ENCODE measurements at regions not wholly inside any gene's neighbourhood (a gene's known extent, or its start where the extent isn't known, plus 50 kb on each side); places are given as distances from the start of the nearest gene placed in this dataset.

GRCh38 chr17:54157542-54157941 lies 334.8 kb downstream of the KIF2B start:
- DNase-seq, result no peak
- Histone ChIP-seq H3K9me3 (peaks cover 0 to 5% (median 0%) of the 10 kb centered on the region in 12 donors), H3K36me3 (no peaks in the 10 kb centered on the region), H3K27ac (no peak overlapping the region), H3K4me1 (no peaks in the 10 kb centered on the region), H3K4me3 (no peak overlapping the region), H3K27me3 (no peaks in the 10 kb centered on the region)
- ATAC-seq, result no peak
- 47 to 58% (median 54%) methylated on average over 2 of the region's 2 CpGs for WGBS, 4 donors
- intact Hi-C loops (cut with DNase I), result no loop called here
- TF ChIP-seq POLR2A (IDR thresholded peaks at IDR 0.05), result no peak
- TF ChIP-seq, protein P1, sequence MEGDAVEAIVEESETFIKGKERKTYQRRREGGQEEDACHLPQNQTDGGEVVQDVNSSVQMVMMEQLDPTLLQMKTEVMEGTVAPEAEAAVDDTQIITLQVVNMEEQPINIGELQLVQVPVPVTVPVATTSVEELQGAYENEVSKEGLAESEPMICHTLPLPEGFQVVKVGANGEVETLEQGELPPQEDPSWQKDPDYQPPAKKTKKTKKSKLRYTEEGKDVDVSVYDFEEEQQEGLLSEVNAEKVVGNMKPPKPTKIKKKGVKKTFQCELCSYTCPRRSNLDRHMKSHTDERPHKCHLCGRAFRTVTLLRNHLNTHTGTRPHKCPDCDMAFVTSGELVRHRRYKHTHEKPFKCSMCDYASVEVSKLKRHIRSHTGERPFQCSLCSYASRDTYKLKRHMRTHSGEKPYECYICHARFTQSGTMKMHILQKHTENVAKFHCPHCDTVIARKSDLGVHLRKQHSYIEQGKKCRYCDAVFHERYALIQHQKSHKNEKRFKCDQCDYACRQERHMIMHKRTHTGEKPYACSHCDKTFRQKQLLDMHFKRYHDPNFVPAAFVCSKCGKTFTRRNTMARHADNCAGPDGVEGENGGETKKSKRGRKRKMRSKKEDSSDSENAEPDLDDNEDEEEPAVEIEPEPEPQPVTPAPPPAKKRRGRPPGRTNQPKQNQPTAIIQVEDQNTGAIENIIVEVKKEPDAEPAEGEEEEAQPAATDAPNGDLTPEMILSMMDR (IDR thresholded peaks at IDR 0.05), result no peak

DNA sequence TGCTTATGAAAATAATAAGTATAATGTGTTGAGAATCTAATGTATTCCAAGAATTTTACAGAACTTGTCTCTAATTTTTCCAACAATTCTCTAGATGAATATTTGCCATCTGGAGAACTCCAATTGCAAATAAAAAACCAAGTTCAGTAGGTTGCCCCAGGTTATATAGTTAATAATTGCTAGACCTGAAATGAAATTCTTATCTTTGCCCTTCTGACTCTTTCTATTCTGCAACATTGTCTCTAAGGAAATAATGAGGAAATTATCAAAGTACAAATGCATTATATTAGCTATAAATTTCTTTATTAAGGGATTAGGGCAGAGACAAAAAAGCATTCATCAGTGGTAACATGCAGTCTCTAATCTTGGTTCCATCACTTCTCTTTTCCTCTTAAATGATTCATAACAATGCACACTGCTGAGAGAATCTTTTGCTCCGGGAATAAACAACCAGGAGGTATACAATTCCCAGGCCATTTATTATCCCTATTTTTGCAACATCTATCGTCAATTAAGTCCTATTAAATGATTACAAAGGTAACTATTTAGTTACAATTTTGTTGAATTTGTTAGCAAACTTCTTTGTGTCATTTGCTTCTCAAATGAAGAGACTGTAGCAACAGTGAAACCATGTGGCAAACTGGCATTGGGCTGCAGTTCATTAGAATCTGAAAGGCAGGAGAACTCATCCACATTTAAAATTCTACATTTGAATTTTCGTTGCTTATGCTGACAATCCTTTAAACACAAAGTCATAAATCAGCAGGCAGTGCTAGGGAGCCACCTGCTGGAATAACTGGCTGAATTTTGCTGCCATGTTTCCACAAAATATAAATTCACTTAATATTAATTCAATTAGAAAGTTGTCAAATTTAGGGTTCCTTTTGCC lies 349.6 kb downstream of the KIF2B start:
- ATAC-seq (no peak), DNase-seq (no peak)
- no peak overlapping the region for H3K4me3 ChIP-seq
- intact Hi-C loops (cut with DNase I), result no loop called here
- H3K27me3 ChIP-seq, result no peaks in the 10 kb centered on the region
- no peaks in the 10 kb centered on the region for H3K4me1 ChIP-seq
- no peak overlapping the region for H3K27ac ChIP-seq
- no peaks in the 10 kb centered on the region for H3K36me3 ChIP-seq
- no peak for TF ChIP-seq POLR2A (IDR thresholded peaks at IDR 0.05)
- TF ChIP-seq, protein P1 (IDR thresholded peaks at IDR 0.05), result peak in 8 of 12 donors; percentile 19 to 47 (median 30)
- no peaks in the 10 kb centered on the region for H3K9me3 ChIP-seq
- WGBS, 4 donors, result 23 to 35% (median 25%) methylated on average over 3 of the region's 3 CpGs

GRCh38 chr17:54172985-54173316 lies 350.2 kb downstream of the KIF2B start:
- ATAC-seq, result no peak
- intact Hi-C loops (cut with DNase I), result no loop called here

DNA sequence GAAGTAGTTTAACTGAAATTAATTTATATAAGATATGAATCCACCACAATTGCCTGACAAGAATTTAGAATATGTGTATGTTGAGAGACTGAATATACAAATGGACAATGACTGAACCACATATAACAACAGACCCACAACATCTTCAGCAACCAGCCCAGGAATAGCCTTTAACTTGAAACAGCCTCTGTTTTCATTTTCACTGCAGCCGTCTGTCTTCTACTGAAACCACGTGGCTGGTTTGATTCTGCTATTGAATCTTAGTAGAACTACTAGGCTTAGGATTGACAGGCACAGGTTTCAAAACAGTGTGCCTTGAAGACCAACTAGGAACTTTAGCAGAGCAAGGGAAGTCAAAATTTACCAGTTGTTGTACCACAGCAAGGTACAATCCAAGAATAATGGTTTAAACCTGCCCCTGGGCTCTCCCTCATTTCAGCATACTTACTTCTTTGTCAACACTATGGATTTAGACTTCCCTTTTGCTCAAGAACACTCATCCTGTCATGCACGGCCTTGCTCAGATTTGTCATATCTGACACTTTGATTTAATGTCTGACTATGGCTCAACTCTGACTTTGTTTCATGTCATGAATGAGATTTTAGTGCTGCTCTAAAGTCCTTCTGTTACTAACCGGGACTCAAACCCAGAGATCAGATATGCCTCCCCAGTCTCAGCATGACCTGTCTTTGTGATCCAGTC lies 355.0 kb downstream of the KIF2B start:
- H3K36me3 ChIP-seq, result no peaks in the 10 kb centered on the region
- 76 to 83% (median 78%) methylated on average over 4 of the region's 4 CpGs for WGBS, 4 donors
- TF ChIP-seq, protein P1 (IDR thresholded peaks at IDR 0.05), result no peak
- TF ChIP-seq POLR2A (IDR thresholded peaks at IDR 0.05), result no peak
- H3K4me1 ChIP-seq, result no peaks in the 10 kb centered on the region
- H3K27ac ChIP-seq, result no peak overlapping the region
- H3K27me3 ChIP-seq, result no peaks in the 10 kb centered on the region
- DNase-seq (no peak), ATAC-seq (no peak)
- H3K9me3 ChIP-seq, result no peaks in the 10 kb centered on the region
- intact Hi-C loops (cut with DNase I), result no loop called here
- H3K4me3 ChIP-seq, result no peak overlapping the region

More at GRCh38 chr17:54172985-54173316, 350.2 kb downstream of the KIF2B start:
- no peak for DNase-seq
- no peaks in the 10 kb centered on the region for H3K27me3 ChIP-seq
- TF ChIP-seq POLR2A (IDR thresholded peaks at IDR 0.05), result no peak
- TF ChIP-seq, protein P1 (IDR thresholded peaks at IDR 0.05), result peak in 1 of 12 donors; percentile 0
- H3K4me3 ChIP-seq, result no peak overlapping the region
- no peaks in the 10 kb centered on the region for H3K36me3 ChIP-seq
- no peaks in the 10 kb centered on the region for H3K4me1 ChIP-seq
- H3K27ac ChIP-seq, result no peak overlapping the region
- H3K9me3 ChIP-seq, result no peaks in the 10 kb centered on the region

Data from heart left ventricle (tissue), 16 donors.